GM21737 (cell line): ENCODE measurements at regions not wholly inside any gene's neighbourhood (a gene's known extent, or its start where the extent isn't known, plus 50 kb on each side); places are given as distances from the start of the nearest gene placed in this dataset.
"Not testable (repeated sequence)": the region's sequence is repeated elsewhere in the genome, so short reads cannot be mapped to it uniquely, and the experiment has no call there.

Experiments
- ATAC-seq: cut with Tn5 transposase; IDR thresholded peaks from one replicate; pipeline ENCODE4 v1.9.1; 2021; ENCODE audit warnings: mild to moderate bottlenecking, moderate library complexity; ENCODE audit not compliant: unreplicated experiment

DNA sequence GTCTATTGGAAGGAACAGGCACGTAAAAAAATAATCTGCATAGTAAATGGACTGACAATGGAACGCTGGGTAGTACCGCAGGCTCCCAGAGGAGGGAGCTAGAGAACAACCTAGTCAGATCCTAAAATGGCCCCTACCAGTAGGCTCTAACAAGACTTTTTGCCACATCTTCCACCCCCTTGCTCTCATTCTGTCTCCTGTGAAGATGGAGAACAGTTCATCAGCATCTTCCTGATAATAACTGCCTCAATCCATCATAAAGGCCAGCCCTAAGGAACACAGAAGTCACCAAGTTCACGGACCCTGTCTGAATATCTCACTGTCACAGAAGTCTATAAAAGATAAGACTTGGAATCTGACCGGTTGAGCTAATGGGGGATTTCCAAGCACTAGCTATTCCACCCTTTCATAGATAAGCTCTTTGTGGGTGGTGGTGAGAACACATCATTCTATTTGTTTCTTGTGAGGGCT, 133.4 kb downstream of the SLC1A3 start:
- ATAC-seq, result peak; percentile 53

- ATAC-seq, result no peak
These were observed 134.0 kb downstream of the SLC1A3 start for GRCh38 chr5:36740259-36740898.

GRCh38 chr5:36741128-36741527, 134.7 kb downstream of the SLC1A3 start:
- no peak for ATAC-seq

- ATAC-seq, result peak; percentile 7
These were observed 132.4 kb upstream of the NIPBL start for GRCh38 chr5:36743891-36744772.

DNA sequence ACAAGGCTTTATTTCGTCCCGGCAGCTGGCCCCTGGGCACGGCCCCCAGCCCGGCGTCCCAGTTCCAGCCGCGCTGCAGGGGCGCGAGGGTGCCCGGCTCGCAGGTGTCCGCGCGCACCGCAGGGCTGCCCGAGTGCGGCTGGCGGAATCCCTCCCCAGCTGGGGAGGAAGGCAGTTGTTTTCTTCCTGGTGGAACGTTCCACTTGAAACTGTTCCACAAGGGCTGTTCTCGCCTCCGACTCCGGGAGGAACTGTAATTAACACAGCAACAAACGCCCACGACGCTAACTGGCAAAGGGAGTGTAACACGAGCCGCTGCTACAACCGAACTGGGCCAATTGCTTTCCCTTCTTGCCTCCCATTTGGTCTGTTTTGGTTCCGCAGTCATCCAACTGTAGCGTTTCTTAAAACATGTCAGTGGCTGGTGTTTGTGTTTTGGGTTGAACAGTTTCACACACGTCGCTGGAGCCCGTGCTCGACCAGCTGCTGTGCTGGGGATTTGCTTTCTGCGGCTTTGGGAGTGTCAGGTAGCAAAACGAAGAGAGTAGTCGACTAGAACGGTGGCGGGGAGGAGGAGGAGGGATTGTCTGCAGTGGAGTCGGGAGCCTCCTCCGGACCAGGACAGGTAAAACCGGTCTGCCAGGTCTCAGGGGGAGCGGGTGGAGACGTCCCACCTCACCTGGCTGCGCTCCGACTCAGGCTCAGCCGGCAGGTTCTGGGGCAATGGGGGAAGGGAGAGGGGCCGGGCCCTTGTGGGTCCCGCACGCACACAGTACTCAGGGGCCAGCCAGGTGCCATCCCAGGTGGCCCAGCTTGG, 131.6 kb upstream of the NIPBL start:
- ATAC-seq, result peak; percentile 65

- ATAC-seq, result not testable (repeated sequence)
These were observed 128.8 kb upstream of the NIPBL start for GRCh38 chr5:36747794-36748193.

GRCh38 chr5:36751886-36752285, 124.7 kb upstream of the NIPBL start:
- no peak for ATAC-seq

DNA sequence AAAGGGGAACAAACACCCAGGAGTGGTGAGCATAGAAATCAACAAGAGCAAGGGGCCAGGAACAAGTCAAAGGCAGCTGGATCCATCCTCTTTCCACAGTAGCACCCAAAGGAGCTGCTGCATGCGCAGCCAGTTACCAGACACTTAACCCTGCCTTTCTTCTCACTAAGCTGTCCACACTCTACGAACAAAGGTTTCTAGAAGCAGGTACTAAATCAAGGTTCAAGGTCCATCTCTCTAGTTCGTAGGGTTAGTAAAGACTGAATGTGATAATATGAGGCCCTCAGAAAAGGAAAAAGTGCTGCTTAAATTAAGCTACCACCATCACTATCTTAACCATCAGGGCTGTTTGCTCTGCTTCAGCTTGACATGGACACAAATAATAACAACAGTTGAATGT, 121.2 kb upstream of the NIPBL start:
- no peak for ATAC-seq

DNA sequence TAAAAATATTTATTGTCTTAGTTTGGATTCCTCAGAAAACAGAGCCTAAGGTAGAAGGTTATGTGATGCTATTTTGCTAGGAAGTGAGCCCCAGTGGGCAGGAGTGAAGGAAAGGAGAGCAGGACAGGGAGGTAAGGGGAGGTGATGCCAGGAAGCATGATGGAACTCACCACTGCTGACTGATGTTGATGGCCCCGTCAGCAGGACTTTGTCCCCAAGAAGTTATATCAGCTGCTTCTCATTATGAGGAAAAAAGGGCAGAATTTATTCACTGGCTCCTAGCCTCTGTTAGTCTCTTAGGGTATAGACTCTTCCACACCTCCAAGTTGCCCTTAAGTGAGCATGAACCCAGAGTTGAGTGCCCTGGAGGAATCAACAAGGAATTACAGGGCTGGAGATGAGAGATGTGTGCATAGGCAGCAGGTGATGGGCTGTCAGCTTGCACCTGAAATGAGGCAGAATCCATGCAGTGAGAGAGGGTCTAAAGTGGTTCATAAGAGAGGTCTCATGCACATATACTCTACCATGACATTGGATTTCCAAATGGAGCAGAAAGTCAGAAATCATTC, 120.6 kb upstream of the NIPBL start:
- no peak for ATAC-seq

DNA sequence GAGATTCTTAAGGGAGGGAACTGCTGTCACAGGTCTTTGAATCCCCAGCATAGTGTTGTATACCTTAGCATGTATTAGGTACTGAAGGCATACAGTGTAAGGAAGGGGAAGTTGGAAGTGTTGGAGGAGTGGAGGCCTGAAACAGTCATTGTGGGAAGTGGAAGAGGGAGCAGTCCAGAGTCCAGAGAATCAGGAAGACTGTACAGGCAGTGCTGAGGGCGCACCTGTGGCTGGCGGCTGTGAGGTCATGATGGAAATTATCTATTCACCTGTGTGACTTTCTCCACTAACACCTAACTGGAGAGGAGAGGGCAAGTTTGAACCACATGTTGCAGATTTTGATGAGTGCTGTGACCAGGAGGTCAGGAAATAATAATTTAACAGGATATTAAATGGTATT, 119.7 kb upstream of the NIPBL start:
- ATAC-seq, result no peak

- no peak for ATAC-seq
These were observed 117.5 kb upstream of the NIPBL start for GRCh38 chr5:36759117-36759516.

DNA sequence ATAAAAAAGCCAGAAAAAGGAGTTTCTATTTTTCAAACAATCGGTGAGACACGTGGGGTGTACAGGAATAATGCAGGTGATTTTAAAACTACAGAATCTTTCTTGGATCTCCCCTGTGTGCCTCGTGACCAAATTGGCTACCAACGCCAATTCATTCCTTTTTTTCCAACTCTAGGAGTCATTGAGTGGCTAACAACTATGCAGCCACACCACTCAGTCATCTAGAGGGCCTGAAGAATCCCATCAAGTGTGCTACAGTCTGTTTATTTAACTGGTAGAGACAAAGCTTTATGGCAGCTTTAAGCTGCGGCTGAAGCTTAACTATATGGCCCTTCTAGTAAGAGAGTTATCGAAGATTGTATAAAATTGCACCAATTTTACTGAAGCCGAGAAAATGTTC, 113.1 kb upstream of the NIPBL start:
- no peak for ATAC-seq

- no peak for ATAC-seq
These were observed 110.7 kb upstream of the NIPBL start for GRCh38 chr5:36765876-36766275.

DNA sequence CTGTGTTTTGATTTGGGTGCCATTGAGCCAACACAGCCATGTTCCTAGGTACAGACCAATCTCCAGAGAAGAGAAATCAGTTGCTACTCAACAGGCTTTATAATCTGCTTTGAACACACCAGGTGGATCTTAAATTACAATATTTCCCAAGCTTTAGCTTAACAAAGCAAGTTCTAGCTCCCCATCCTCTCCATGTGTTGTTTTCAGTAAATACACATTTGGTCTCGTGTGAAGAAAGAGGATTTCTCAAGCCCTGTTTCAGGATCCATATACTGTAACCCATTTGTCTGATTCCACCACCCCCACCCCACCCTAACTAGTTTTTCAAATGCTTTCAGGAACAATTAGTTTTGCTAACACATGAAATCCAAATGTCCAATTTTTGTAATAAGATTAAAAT, 109.6 kb upstream of the NIPBL start:
- ATAC-seq, result no peak

DNA sequence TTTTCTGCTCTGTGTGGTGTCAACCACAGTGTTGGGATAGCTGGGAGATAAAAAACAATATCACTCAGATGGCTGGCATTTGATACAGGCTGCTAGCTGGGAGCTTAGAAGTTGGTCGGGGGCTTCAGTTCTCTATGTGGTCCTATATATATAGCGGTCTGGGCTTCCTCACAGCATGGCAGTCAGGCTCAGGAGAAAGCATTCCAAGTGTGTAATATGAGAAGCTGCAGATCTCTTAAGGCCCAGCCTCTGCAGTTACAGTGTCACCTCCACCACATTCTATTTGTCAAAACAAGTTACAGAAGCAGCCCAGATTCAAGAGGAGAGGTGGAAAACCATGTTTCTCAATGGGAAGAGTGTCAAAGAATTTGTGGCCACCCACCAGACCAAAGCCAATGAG, 108.1 kb upstream of the NIPBL start:
- ATAC-seq, result no peak

DNA sequence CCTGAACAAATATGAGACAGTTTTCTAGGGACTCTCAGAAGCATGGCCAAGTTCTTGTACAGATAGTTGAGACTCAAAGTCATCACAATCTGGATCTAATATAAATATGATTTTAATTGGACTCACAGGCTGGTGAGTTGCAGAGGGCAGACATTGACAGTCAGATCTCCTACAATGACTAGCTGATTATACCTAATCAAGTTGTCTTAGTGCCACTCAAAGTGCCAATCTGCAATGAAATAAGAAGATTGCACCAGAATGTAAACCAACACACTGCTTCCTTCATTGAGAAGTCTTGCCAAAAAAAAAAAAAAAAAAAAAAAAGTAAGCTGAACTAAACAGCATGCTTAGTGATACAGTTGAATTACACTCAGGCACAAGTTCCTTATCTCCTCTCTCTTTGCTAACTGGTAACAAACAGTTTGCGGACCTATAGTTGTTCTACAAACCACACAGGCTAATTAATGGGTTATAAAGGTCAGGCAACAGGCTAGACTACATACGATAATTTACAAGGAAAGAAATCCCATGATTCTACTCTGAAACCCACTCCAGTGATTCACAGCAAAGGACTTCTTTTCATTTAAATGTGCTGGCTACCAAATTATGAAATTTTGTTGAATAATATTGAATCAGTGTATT, 107.3 kb upstream of the NIPBL start:
- ATAC-seq, result no peak

DNA sequence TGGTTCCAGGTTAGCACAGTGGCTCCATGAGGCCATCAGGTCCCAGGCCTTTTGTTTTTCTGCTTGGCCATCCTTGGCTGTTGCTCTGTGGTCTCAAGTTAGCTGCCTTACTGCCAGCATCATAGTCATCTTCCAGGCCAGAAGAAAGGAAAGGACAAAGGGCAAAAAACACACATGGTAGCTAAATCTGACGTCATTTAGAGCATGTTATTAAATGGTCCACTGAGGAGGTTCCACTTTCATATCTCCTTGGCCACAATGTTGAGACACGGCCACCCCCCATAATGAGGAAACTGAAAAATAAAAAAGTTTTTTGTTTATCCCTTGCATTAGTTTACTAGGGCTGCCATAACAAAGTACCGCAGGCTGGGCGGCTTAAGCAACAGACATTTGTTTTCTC, 106.4 kb upstream of the NIPBL start:
- no peak for ATAC-seq

GRCh38 chr5:36772276-36773140, 104.1 kb upstream of the NIPBL start:
- no peak for ATAC-seq

- ATAC-seq, result no peak
These were observed 99.3 kb upstream of the NIPBL start for GRCh38 chr5:36777105-36777757.
